ENCODE measurements at regions not wholly inside any gene's neighbourhood (a gene's known extent, or its start where the extent isn't known, plus 50 kb on each side); places are given as distances from the start of the nearest gene placed in this dataset.

DNA sequence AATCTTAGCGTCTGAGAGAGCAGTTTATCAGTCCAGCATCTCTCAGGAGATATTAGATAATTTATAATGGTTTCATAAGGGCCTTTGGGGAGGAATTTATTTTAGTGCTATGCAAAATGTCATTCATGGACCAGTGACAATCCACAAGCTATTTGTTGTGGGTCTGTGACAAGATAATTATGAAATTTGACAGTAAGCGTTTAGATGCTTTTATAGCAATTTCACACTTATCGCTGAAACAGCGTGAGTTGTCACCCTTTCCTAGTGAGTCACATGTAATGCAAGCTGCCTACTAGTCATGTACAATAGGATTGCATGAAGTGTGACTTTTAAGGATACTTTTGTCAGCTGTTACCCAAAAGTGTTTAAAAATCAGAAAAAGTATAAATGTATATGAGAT is 315.6 kb upstream of the THBS1 start:
- DNase-seq: no peak
- no peaks in the 10 kb centered on the region for H3K36me3 ChIP-seq
- TF ChIP-seq, protein P1, sequence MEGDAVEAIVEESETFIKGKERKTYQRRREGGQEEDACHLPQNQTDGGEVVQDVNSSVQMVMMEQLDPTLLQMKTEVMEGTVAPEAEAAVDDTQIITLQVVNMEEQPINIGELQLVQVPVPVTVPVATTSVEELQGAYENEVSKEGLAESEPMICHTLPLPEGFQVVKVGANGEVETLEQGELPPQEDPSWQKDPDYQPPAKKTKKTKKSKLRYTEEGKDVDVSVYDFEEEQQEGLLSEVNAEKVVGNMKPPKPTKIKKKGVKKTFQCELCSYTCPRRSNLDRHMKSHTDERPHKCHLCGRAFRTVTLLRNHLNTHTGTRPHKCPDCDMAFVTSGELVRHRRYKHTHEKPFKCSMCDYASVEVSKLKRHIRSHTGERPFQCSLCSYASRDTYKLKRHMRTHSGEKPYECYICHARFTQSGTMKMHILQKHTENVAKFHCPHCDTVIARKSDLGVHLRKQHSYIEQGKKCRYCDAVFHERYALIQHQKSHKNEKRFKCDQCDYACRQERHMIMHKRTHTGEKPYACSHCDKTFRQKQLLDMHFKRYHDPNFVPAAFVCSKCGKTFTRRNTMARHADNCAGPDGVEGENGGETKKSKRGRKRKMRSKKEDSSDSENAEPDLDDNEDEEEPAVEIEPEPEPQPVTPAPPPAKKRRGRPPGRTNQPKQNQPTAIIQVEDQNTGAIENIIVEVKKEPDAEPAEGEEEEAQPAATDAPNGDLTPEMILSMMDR (IDR thresholded peaks at IDR 0.05): no peak
- H3K9me3 ChIP-seq: peaks cover 0 to 6% (median 0%) of the 10 kb centered on the region in 11 donors
- no peak overlapping the region for H3K27ac ChIP-seq
- 91 to 97% methylated on average over 4 of the region's 4 CpGs for WGBS, 2 donors
- H3K4me3 ChIP-seq: no peak overlapping the region
- ATAC-seq: no peak
- H3K4me1 ChIP-seq: peaks cover 0 to 7% (median 0%) of the 10 kb centered on the region in 9 donors
- intact Hi-C loops (cut with DNase I): no loop called here
- H3K27me3 ChIP-seq: no peaks in the 10 kb centered on the region

DNA sequence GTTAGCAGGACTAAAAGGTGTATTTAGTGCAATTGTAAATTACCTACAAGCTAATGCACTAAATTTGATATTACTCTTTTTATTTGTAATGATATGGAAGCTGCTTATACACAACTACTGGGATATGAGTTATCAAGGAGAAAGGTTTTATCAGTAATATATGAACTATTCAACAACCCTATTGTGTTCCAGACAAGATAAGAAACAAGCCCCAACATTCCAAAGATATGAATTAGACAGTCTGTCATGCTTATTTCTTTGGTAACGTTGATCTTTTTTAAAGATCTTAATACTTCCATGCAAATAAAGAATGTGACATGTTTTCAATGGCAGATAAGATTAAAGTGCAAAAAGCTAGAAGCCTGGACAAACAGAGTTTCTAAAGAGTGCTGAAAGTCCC is 314.0 kb upstream of the THBS1 start:
- no peak for DNase-seq
- Histone ChIP-seq H3K4me3 (no peak overlapping the region), H3K36me3 (no peaks in the 10 kb centered on the region), H3K9me3 (peaks cover 0 to 6% (median 0%) of the 10 kb centered on the region in 11 donors), H3K4me1 (peaks cover 0 to 8% (median 0%) of the 10 kb centered on the region in 9 donors), H3K27ac (no peak overlapping the region), H3K27me3 (no peaks in the 10 kb centered on the region)
- intact Hi-C loops (cut with DNase I): no loop called here
- TF ChIP-seq, protein P1 (IDR thresholded peaks at IDR 0.05): no peak
- WGBS, 2 donors: 34 to 41% methylated on average over 1 of the region's 1 CpG
- no peak for ATAC-seq

DNA sequence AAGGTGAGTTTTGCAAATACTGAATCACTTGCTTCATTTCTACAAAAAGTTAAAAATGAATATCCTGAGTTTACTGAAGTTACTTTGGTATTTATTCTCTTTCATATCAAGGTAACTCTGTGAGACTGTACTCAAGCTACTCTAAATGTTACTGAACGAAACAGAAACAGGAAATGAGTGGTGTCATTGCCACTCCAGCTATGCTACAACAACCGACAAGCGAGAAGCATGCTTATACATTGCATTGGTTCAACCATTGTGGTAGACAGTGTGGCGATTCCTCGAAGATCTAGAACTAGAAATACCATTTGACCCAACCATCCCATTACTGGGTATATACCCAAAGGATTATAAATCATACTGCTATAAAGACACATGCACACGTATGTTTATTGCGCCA is 313.2 kb upstream of the THBS1 start:
- ATAC-seq (no peak), DNase-seq (no peak)
- Histone ChIP-seq H3K27me3 (no peaks in the 10 kb centered on the region), H3K4me1 (peaks cover 0 to 8% (median 0%) of the 10 kb centered on the region in 9 donors), H3K36me3 (no peaks in the 10 kb centered on the region), H3K4me3 (no peak overlapping the region), H3K27ac (no peak overlapping the region), H3K9me3 (peaks cover 0 to 6% (median 0%) of the 10 kb centered on the region in 11 donors)
- TF ChIP-seq, protein P1 (IDR thresholded peaks at IDR 0.05): no peak
- intact Hi-C loops (cut with DNase I): no loop called here
- 89 to 91% methylated on average over 7 of the region's 7 CpGs for WGBS, 2 donors

GRCh38 chr15:39269352-39269751 is 311.5 kb upstream of the THBS1 start:
- Histone ChIP-seq H3K4me3 (no peak overlapping the region), H3K27ac (no peak overlapping the region), H3K27me3 (no peaks in the 10 kb centered on the region), H3K36me3 (no peaks in the 10 kb centered on the region), H3K9me3 (no peaks in the 10 kb centered on the region), H3K4me1 (peaks cover 0 to 18% (median 0%) of the 10 kb centered on the region in 9 donors)
- ATAC-seq (no peak), DNase-seq (no peak)
- TF ChIP-seq, protein P1 (IDR thresholded peaks at IDR 0.05): no peak
- intact Hi-C loops (cut with DNase I): no loop called here
- WGBS, 2 donors: 68 to 77% methylated on average over 2 of the region's 2 CpGs

Data from heart right ventricle (tissue), 16 donors.